OCI-LY7 (cell line): ENCODE measurements at regions not wholly inside any gene's neighbourhood (a gene's known extent, or its start where the extent isn't known, plus 50 kb on each side); places are given as distances from the start of the nearest gene placed in this dataset.

ENCODE experiments used
- EZH2phosphoT487 ChIP-seq: fragments of 200-600 bp; sonication (generic); IDR thresholded peaks from 2 replicates; pipeline ENCODE4 v1.6.1; 2018; ENCODE audit warnings: low read depth, borderline replicate concordance, mild to moderate bottlenecking, mixed run types, antibody characterized with exemption, low read length, moderate library complexity, mixed read lengths
- TF ChIP-seq, protein P1 (sequence below): fragments of 200-600 bp; sonication (generic); conservative IDR thresholded peaks from 2 replicates; pipeline ENCODE4 v1.5.1; 2014; ENCODE audit warnings: mild to moderate bottlenecking, antibody characterized with exemption, low read length, moderate library complexity, mixed read lengths

DNA sequence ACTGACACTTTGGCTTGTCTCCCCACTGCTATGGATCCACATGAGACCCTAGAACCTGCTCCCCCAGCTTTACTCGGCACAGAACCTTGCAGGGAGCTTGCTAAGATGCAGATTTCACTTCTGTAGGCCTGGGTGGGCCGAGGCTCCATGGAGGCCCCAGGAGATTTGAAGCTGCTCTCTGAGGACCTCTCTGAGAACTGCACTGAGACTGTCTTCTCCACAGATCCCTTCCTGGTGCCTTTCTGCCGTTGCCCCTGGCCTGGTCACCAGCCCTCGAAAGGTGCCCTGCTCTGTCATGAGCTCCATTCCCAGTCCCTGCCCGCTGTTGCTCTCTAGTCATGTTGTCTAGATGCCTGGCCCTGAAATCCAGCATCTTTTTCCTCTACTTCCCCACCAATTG, 588.4 kb downstream of the AJAP1 start:
- TF ChIP-seq, protein P1, sequence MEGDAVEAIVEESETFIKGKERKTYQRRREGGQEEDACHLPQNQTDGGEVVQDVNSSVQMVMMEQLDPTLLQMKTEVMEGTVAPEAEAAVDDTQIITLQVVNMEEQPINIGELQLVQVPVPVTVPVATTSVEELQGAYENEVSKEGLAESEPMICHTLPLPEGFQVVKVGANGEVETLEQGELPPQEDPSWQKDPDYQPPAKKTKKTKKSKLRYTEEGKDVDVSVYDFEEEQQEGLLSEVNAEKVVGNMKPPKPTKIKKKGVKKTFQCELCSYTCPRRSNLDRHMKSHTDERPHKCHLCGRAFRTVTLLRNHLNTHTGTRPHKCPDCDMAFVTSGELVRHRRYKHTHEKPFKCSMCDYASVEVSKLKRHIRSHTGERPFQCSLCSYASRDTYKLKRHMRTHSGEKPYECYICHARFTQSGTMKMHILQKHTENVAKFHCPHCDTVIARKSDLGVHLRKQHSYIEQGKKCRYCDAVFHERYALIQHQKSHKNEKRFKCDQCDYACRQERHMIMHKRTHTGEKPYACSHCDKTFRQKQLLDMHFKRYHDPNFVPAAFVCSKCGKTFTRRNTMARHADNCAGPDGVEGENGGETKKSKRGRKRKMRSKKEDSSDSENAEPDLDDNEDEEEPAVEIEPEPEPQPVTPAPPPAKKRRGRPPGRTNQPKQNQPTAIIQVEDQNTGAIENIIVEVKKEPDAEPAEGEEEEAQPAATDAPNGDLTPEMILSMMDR = no peak
- TF ChIP-seq EZH2phosphoT487 = no peak
